Ectodermal cell (in vitro differentiated cells): ENCODE measurements at regions not wholly inside any gene's neighbourhood (a gene's known extent, or its start where the extent isn't known, plus 50 kb on each side); places are given as distances from the start of the nearest gene placed in this dataset.

Source experiments
- H3K27ac ChIP-seq: 2 replicates; pipeline ENCODE4 v1.7.0; 2013; ENCODE audit warnings: mild to moderate bottlenecking, low read depth, low read length; ENCODE audit not compliant: insufficient read depth, poor library complexity, severe bottlenecking
- H3K27me3 ChIP-seq: 2 replicates; pipeline ENCODE4 v1.7.0; 2013; ENCODE audit warnings: mild to moderate bottlenecking, low read length; ENCODE audit not compliant: insufficient read depth, control insufficient read depth, poor library complexity, severe bottlenecking
- H3K36me3 ChIP-seq: one replicate; pipeline ENCODE4 v1.7.0; 2013; ENCODE audit warnings: low read length; ENCODE audit not compliant: control insufficient read depth, insufficient read depth
- H3K4me1 ChIP-seq: one replicate; pipeline ENCODE4 v1.7.0; 2013; ENCODE audit warnings: low read length; ENCODE audit not compliant: control insufficient read depth, insufficient read depth
- H3K4me3 ChIP-seq: 2 replicates; pipeline ENCODE4 v1.7.0; 2013; ENCODE audit warnings: low read depth, low read length, control low read depth; ENCODE audit not compliant: insufficient read depth
- H3K9me3 ChIP-seq: 2 replicates; pipeline ENCODE4 v1.7.0; 2013; ENCODE audit warnings: mild to moderate bottlenecking, low read length, moderate library complexity; ENCODE audit not compliant: control insufficient read depth
- WGBS, 2 experiments: methylation state at CpG; one replicate each; pipeline ENCODE4 v1.1.7; 2013; ENCODE audit warnings: missing lambda C conversion rate in 2 of 2; 5-methylcytosine and 5-hydroxymethylcytosine counted together

- no peaks in the 10 kb centered on the region for H3K36me3 ChIP-seq
- no peaks in the 10 kb centered on the region for H3K9me3 ChIP-seq
- WGBS, 2 experiments: 81 to 90% methylated on average over 2 of the region's 2 CpGs
- H3K27me3 ChIP-seq: no peaks in the 10 kb centered on the region
- no peak overlapping the region for H3K4me3 ChIP-seq
- H3K4me1 ChIP-seq: no peaks in the 10 kb centered on the region
- no peak overlapping the region for H3K27ac ChIP-seq
Observed at GRCh38 chr13:106433066-106433465, 102.4 kb downstream of the EFNB2 start.

- Histone ChIP-seq H3K9me3 (no peaks in the 10 kb centered on the region), H3K27ac (no peak overlapping the region), H3K4me1 (no peaks in the 10 kb centered on the region), H3K36me3 (no peaks in the 10 kb centered on the region), H3K4me3 (no peak overlapping the region), H3K27me3 (no peaks in the 10 kb centered on the region)
- 89 to 93% methylated on average over 3 of the region's 3 CpGs for WGBS, 2 experiments
Observed at GRCh38 chr13:106432636-106433035, 102.8 kb downstream of the EFNB2 start.

- Histone ChIP-seq H3K27me3 (no peaks in the 10 kb centered on the region), H3K27ac (no peak overlapping the region), H3K4me1 (peaks cover 19% of the 10 kb centered on the region), H3K36me3 (no peaks in the 10 kb centered on the region), H3K9me3 (no peaks in the 10 kb centered on the region), H3K4me3 (no peak overlapping the region)
- WGBS, 2 experiments: 89 to 92% methylated on average over 4 of the region's 4 CpGs
Observed at GRCh38 chr13:106426909-106427308, 108.6 kb downstream of the EFNB2 start.

GRCh38 chr13:106425661-106426060, 109.8 kb downstream of the EFNB2 start:
- Histone ChIP-seq H3K27ac (no peak overlapping the region), H3K9me3 (no peaks in the 10 kb centered on the region), H3K4me1 (peaks cover 19% of the 10 kb centered on the region), H3K27me3 (no peaks in the 10 kb centered on the region), H3K36me3 (no peaks in the 10 kb centered on the region), H3K4me3 (no peak overlapping the region)
- 93 to 94% methylated on average over 17 of the region's 17 CpGs for WGBS, 2 experiments

- no peak overlapping the region for H3K27ac ChIP-seq
- WGBS, 2 experiments: 83 to 95% methylated on average over 1 of the region's 1 CpG
- H3K4me3 ChIP-seq: no peak overlapping the region
- H3K36me3 ChIP-seq: no peaks in the 10 kb centered on the region
- H3K9me3 ChIP-seq: no peaks in the 10 kb centered on the region
- H3K27me3 ChIP-seq: no peaks in the 10 kb centered on the region
- H3K4me1 ChIP-seq: peaks cover 19% of the 10 kb centered on the region
Observed at GRCh38 chr13:106424805-106425204, 110.7 kb downstream of the EFNB2 start.

GRCh38 chr13:106423530-106423929, 111.9 kb downstream of the EFNB2 start:
- Histone ChIP-seq H3K4me1 (peaks cover 19% of the 10 kb centered on the region), H3K9me3 (no peaks in the 10 kb centered on the region), H3K27ac (peak overlapping the region; percentile 36), H3K27me3 (no peaks in the 10 kb centered on the region), H3K4me3 (no peak overlapping the region), H3K36me3 (no peaks in the 10 kb centered on the region)
- 21 to 28% methylated on average over 7 of the region's 7 CpGs for WGBS, 2 experiments

- no peaks in the 10 kb centered on the region for H3K27me3 ChIP-seq
- H3K9me3 ChIP-seq: no peaks in the 10 kb centered on the region
- 90% methylated on average over 3 to 4 of the region's 4 CpGs for WGBS, 2 experiments
- no peak overlapping the region for H3K4me3 ChIP-seq
- no peak overlapping the region for H3K27ac ChIP-seq
- peaks cover 31% of the 10 kb centered on the region for H3K4me1 ChIP-seq
- H3K36me3 ChIP-seq: no peaks in the 10 kb centered on the region
Observed at GRCh38 chr13:106418556-106418955, 116.9 kb downstream of the EFNB2 start.

- Histone ChIP-seq H3K4me1 (peaks cover 22% of the 10 kb centered on the region), H3K36me3 (no peaks in the 10 kb centered on the region), H3K4me3 (no peak overlapping the region), H3K27me3 (no peaks in the 10 kb centered on the region), H3K9me3 (no peaks in the 10 kb centered on the region), H3K27ac (no peak overlapping the region)
- 76 to 78% methylated on average over 16 of the region's 16 CpGs for WGBS, 2 experiments
Observed at GRCh38 chr13:106417467-106418110, 117.9 kb downstream of the EFNB2 start.

- H3K27ac ChIP-seq: no peak overlapping the region
- WGBS, 2 experiments: 87 to 92% methylated on average over 3 of the region's 3 CpGs
- no peak overlapping the region for H3K4me3 ChIP-seq
- no peaks in the 10 kb centered on the region for H3K36me3 ChIP-seq
- no peaks in the 10 kb centered on the region for H3K27me3 ChIP-seq
- no peaks in the 10 kb centered on the region for H3K9me3 ChIP-seq
- peaks cover 18% of the 10 kb centered on the region for H3K4me1 ChIP-seq
Observed at GRCh38 chr13:106416645-106417044, 118.8 kb downstream of the EFNB2 start.

- Histone ChIP-seq H3K4me3 (no peak overlapping the region), H3K9me3 (no peaks in the 10 kb centered on the region), H3K27ac (no peak overlapping the region), H3K4me1 (peaks cover 18% of the 10 kb centered on the region), H3K27me3 (no peaks in the 10 kb centered on the region), H3K36me3 (no peaks in the 10 kb centered on the region)
- WGBS, 2 experiments: 40% methylated on average over 1 of the region's 1 CpG; no CpG with 5 or more reads in 1 of the 2 experiments
Observed at GRCh38 chr13:106415971-106416370, 119.5 kb downstream of the EFNB2 start.

GRCh38 chr13:106415442-106415841, 120.0 kb downstream of the EFNB2 start:
- H3K27ac ChIP-seq: no peak overlapping the region
- H3K4me1 ChIP-seq: peaks cover 18% of the 10 kb centered on the region
- H3K36me3 ChIP-seq: no peaks in the 10 kb centered on the region
- 81 to 89% methylated on average over 3 to 4 of the region's 4 CpGs for WGBS, 2 experiments
- no peak overlapping the region for H3K4me3 ChIP-seq
- H3K27me3 ChIP-seq: no peaks in the 10 kb centered on the region
- no peaks in the 10 kb centered on the region for H3K9me3 ChIP-seq
